IMR-90 (cell line): ENCODE measurements at regions not wholly inside any gene's neighbourhood (a gene's known extent, or its start where the extent isn't known, plus 50 kb on each side); places are given as distances from the start of the nearest gene placed in this dataset.

Experiments
- ATAC-seq: fragments of 200-7000 bp; cut with Tn5 transposase; 2 replicates; pipeline ENCODE4 v1.9.1; 2020; ENCODE audit warnings: low read depth, mild to moderate bottlenecking, moderate library complexity
- BruUV-seq: library from RNA; stranded (reverse); fragments of 400-500 nt; replicated peaks from 2 replicates; lab custom pipeline; 2021; lab: Mats Ljungman, UMichigan
- CTCF ChIA-PET: fragments of 300-600 bp; formaldehyde crosslinking; extraction: SDS; loops from one replicate; lab custom pipeline; 2021; ENCODE audit warnings: antibody characterized with exemption; lab: Yijun Ruan, JAX
- POLR2A ChIA-PET: fragments of 300-600 bp; sonication (Branson Sonifier 250); formaldehyde crosslinking; loops from one replicate; lab custom pipeline; 2022; ENCODE audit warnings: antibody characterized with exemption; ENCODE audit not compliant: unreplicated experiment; lab: Charles Lee
- DNase-seq: peaks from one replicate; pipeline ENCODE4 v3.0.0; 2013
- H2AFZ ChIP-seq: replicated peaks from 2 replicates; pipeline ENCODE3; 2013; ENCODE audit warnings: low read length, mild to moderate bottlenecking; ENCODE audit not compliant: poor library complexity
- H2AK5ac ChIP-seq: 2 replicates; pipeline ENCODE4 v1.6.1; 2013; ENCODE audit warnings: low read depth, low read length, inconsistent platforms
- H2AK9ac ChIP-seq: replicated peaks from 2 replicates; pipeline ENCODE3; 2013; ENCODE audit warnings: mild to moderate bottlenecking, low read depth, low read length, moderate library complexity; ENCODE audit not compliant: poor library complexity
- H2BK120ac ChIP-seq: 2 replicates; pipeline ENCODE4 v1.6.1; 2013; ENCODE audit warnings: low read depth, low read length, inconsistent platforms
- H2BK15ac ChIP-seq: 3 replicates; pipeline ENCODE4 v1.6.1; 2013; ENCODE audit warnings: low read depth, low read length, inconsistent platforms
- H2BK20ac ChIP-seq: 2 replicates; pipeline ENCODE4 v1.6.1; 2013; ENCODE audit warnings: low read depth, mild to moderate bottlenecking, inconsistent platforms, low read length, moderate library complexity
- H2BK5ac ChIP-seq: 2 replicates; pipeline ENCODE4 v1.6.1; 2013; ENCODE audit warnings: mild to moderate bottlenecking, low read depth, low read length, inconsistent platforms; ENCODE audit not compliant: poor library complexity, severe bottlenecking
- H3K14ac ChIP-seq: replicated peaks from 2 replicates; pipeline ENCODE4 v1.6.1; 2013; ENCODE audit warnings: low read depth, low read length, inconsistent platforms
- H3K18ac ChIP-seq: 2 replicates; pipeline ENCODE4 v1.6.1; 2013; ENCODE audit warnings: low read depth, low read length, control low read depth
- H3K23ac ChIP-seq: 2 replicates; pipeline ENCODE4 v1.6.1; 2013; ENCODE audit warnings: low read depth, low read length, inconsistent platforms
- H3K27ac ChIP-seq: 2 replicates; pipeline ENCODE4 v1.5.1; 2013; ENCODE audit warnings: mild to moderate bottlenecking, control low read depth, low read length; ENCODE audit not compliant: insufficient read depth
- H3K27me3 ChIP-seq: 2 replicates; pipeline ENCODE4 v1.6.1; 2013; ENCODE audit warnings: low read length; ENCODE audit not compliant: control insufficient read depth, insufficient read depth
- H3K36me3 ChIP-seq: 2 replicates; pipeline ENCODE4 v1.6.1; 2013; ENCODE audit warnings: low read length, mixed read lengths; ENCODE audit not compliant: control insufficient read depth, insufficient read depth
- H3K4ac ChIP-seq: 2 replicates; pipeline ENCODE4 v1.6.1; 2013; ENCODE audit warnings: low read depth, low read length, inconsistent platforms
- H3K4me1 ChIP-seq: 2 replicates; pipeline ENCODE4 v1.6.1; 2013; ENCODE audit warnings: low read length, mixed read lengths; ENCODE audit not compliant: control insufficient read depth, insufficient read depth
- H3K4me2 ChIP-seq: 2 replicates; pipeline ENCODE4 v1.6.1; 2013; ENCODE audit warnings: low read depth, mild to moderate bottlenecking, control low read depth, low read length, moderate library complexity
- H3K4me3 ChIP-seq: 2 replicates; pipeline ENCODE4 v1.5.1; 2013; ENCODE audit warnings: low read depth, mild to moderate bottlenecking, control low read depth, low read length, moderate library complexity; ENCODE audit not compliant: insufficient read depth
- H3K56ac ChIP-seq: 2 replicates; pipeline ENCODE4 v1.6.1; 2013; ENCODE audit warnings: low read length, inconsistent platforms; ENCODE audit not compliant: insufficient read depth; ENCODE audit errors: extremely low read depth
- H3K79me1 ChIP-seq, 2 experiments: 2 replicates each; pipeline ENCODE4 v1.6.1; 2013; ENCODE audit warnings: low read length in 2 of 2, inconsistent platforms in 1 of 2, low read depth in 1 of 2
- H3K9ac ChIP-seq: 2 replicates; pipeline ENCODE4 v1.6.1; 2013; ENCODE audit warnings: low read depth, low read length, control low read depth
- H3K9me1 ChIP-seq: 2 replicates; pipeline ENCODE4 v1.6.1; 2013; ENCODE audit warnings: low read length, inconsistent platforms; ENCODE audit not compliant: insufficient read depth
- H3K9me3 ChIP-seq: 2 replicates; pipeline ENCODE4 v1.6.1; 2013; ENCODE audit warnings: low read length; ENCODE audit not compliant: control insufficient read depth, insufficient read depth
- H4K20me1 ChIP-seq: 2 replicates; pipeline ENCODE4 v1.6.1; 2013; ENCODE audit warnings: low read length, inconsistent platforms; ENCODE audit not compliant: insufficient read depth
- H4K5ac ChIP-seq: 2 replicates; pipeline ENCODE4 v1.6.1; 2013; ENCODE audit warnings: mild to moderate bottlenecking, low read depth, low read length, control low read depth
- H4K8ac ChIP-seq, 2 experiments: 2 replicates each; pipeline ENCODE4 v1.6.1; 2013; ENCODE audit warnings: low read depth in 2 of 2, low read length in 2 of 2, control low read depth in 1 of 2, inconsistent platforms in 1 of 2
- H4K91ac ChIP-seq: 2 replicates; pipeline ENCODE4 v1.6.1; 2013; ENCODE audit warnings: low read depth, low read length, inconsistent platforms; ENCODE audit not compliant: insufficient read depth
- BHLHE40 ChIP-seq: fragments of 150-350 bp; IDR thresholded peaks from 2 replicates; pipeline ENCODE4 v1.6.1; 2016; ENCODE audit warnings: mild to moderate bottlenecking, low read depth, low read length
- CEBPB ChIP-seq: IDR thresholded peaks from 2 replicates; pipeline ENCODE4 v1.6.1; 2012; ENCODE audit warnings: low read depth, low read length, improper control_type of control experiment
- CHD1 ChIP-seq: IDR thresholded peaks from 2 replicates; pipeline ENCODE4 v1.6.1; 2012; ENCODE audit warnings: low read depth, low read length, improper control_type of control experiment
- FOS ChIP-seq: fragments of 150-350 bp; IDR thresholded peaks from 2 replicates; pipeline ENCODE4 v1.6.1; 2016; ENCODE audit warnings: low read depth, low read length
- MAFK ChIP-seq: IDR thresholded peaks from 2 replicates; pipeline ENCODE4 v1.6.1; 2012; ENCODE audit warnings: low read depth, low read length, improper control_type of control experiment
- MAZ ChIP-seq: IDR thresholded peaks from 2 replicates; pipeline ENCODE4 v1.6.1; 2012; ENCODE audit warnings: low read depth, mild to moderate bottlenecking, low read length, improper control_type of control experiment, moderate library complexity, borderline replicate concordance
- MXI1 ChIP-seq: IDR thresholded peaks from 2 replicates; pipeline ENCODE4 v1.6.1; 2012; ENCODE audit warnings: low read depth, mild to moderate bottlenecking, low read length, moderate library complexity, borderline replicate concordance
- NFE2L2 ChIP-seq: fragments of 150-350 bp; IDR thresholded peaks from 2 replicates; pipeline ENCODE4 v1.6.1; 2016; ENCODE audit warnings: low read depth, mild to moderate bottlenecking, low read length
- POLR2A ChIP-seq: IDR thresholded peaks from 2 replicates; pipeline ENCODE4 v1.6.1; 2012; ENCODE audit warnings: mild to moderate bottlenecking, low read depth, low read length
- RAD21 ChIP-seq: IDR thresholded peaks from 2 replicates; pipeline ENCODE4 v1.6.1; 2012; ENCODE audit warnings: low read length, improper control_type of control experiment
- RCOR1 ChIP-seq: IDR thresholded peaks from 2 replicates; pipeline ENCODE4 v1.6.1; 2012; ENCODE audit warnings: mild to moderate bottlenecking, low read length, improper control_type of control experiment; ENCODE audit not compliant: insufficient replicate concordance
- RFX5 ChIP-seq: IDR thresholded peaks from 2 replicates; pipeline ENCODE4 v1.8.0; 2012; ENCODE audit warnings: low read depth, mild to moderate bottlenecking, low read length, moderate library complexity
- SMC3 ChIP-seq: fragments of 150-350 bp; IDR thresholded peaks from 2 replicates; pipeline ENCODE4 v1.6.1; 2016; ENCODE audit warnings: low read depth, mild to moderate bottlenecking, antibody characterized with exemption, low read length, moderate library complexity
- WGBS, 2 experiments: methylation state at CpG; one replicate each; pipeline versions ENCODE4 v1.1.5 to v1.1.7; 2013; ENCODE audit warnings: missing lambda C conversion rate in 2 of 2; ENCODE audit not compliant: insufficient read length in 1 of 2; ENCODE audit errors: extremely low coverage in 2 of 2; 5-methylcytosine and 5-hydroxymethylcytosine counted together
- dilution Hi-C: fragments of 300-500 bp; cut with HindIII; formaldehyde crosslinking; loops from one replicate; pipeline ENCODE4 v1.14.3; 2018; ENCODE audit warnings: low sequenced_read_pairs; ENCODE audit not compliant: unreplicated experiment
- in situ Hi-C: fragments of 300-500 bp; cut with MboI; formaldehyde crosslinking; loops from 3 replicates; pipeline ENCODE4 v1.14.3; 2019; ENCODE audit warnings: low sequenced_read_pairs, inconsistent platforms, mixed read lengths
- intact Hi-C: fragments of 100-400 bp; cut with micrococcal nuclease; formaldehyde crosslinking; loops from 2 replicates; pipeline ENCODE4 v1.10.0; 2022
- TF ChIP-seq, protein P1 (sequence below): fragments of 150-350 bp; IDR thresholded peaks from 2 replicates; pipeline ENCODE4 v1.6.1; 2017; ENCODE audit warnings: mild to moderate bottlenecking, antibody characterized with exemption, low read length, low read depth
- TF ChIP-seq, protein P2 (sequence below): conservative IDR thresholded peaks from 2 replicates; pipeline ENCODE4 v1.5.1; 2012; ENCODE audit warnings: mild to moderate bottlenecking, low read depth, low read length, improper control_type of control experiment
- TF ChIP-seq, protein P3 (sequence below): fragments of 150-350 bp; IDR thresholded peaks from 2 replicates; pipeline ENCODE4 v1.6.1; 2016; ENCODE audit warnings: low read depth, mild to moderate bottlenecking, low read length, moderate library complexity, borderline replicate concordance

- H3K9ac ChIP-seq: no peak overlapping the region
- H2BK5ac ChIP-seq: peak overlapping the region; percentile 23
- H4K20me1 ChIP-seq: no peaks in the 10 kb centered on the region
- H2AK5ac ChIP-seq: no peak overlapping the region
- peaks cover 19 to 37% of the 10 kb centered on the region in 2 experiments for H3K79me1 ChIP-seq
- no peaks in the 10 kb centered on the region for H3K9me3 ChIP-seq
- in situ Hi-C loops: loop anchor here (5.0 to 25.0 kb wide), 2 partner anchors 126 to 701 kb away; no protein-coding TSS in a partner anchor
- no peak overlapping the region for H2BK15ac ChIP-seq
- peaks cover 11% of the 10 kb centered on the region for H3K4me1 ChIP-seq
- WGBS, 2 experiments: no CpG with 5 or more reads among the region's 4 CpGs
- H4K8ac ChIP-seq: no peak overlapping the region
- no peak overlapping the region for H3K4me3 ChIP-seq
- no peak overlapping the region for H2BK120ac ChIP-seq
- H4K91ac ChIP-seq: no peak overlapping the region
- no peak overlapping the region for H2AK9ac ChIP-seq
- TF ChIP-seq MXI1 (no peak), RFX5 (no peak), CEBPB (no peak), MAFK (no peak), CHD1 (no peak), POLR2A (no peak), NFE2L2 (no peak), FOS (no peak), RCOR1 (no peak), RAD21 (no peak), MAZ (no peak), SMC3 (no peak), BHLHE40 (no peak)
- TF ChIP-seq, protein P1, sequence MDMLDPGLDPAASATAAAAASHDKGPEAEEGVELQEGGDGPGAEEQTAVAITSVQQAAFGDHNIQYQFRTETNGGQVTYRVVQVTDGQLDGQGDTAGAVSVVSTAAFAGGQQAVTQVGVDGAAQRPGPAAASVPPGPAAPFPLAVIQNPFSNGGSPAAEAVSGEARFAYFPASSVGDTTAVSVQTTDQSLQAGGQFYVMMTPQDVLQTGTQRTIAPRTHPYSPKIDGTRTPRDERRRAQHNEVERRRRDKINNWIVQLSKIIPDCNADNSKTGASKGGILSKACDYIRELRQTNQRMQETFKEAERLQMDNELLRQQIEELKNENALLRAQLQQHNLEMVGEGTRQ: no peak
- TF ChIP-seq, protein P2, sequence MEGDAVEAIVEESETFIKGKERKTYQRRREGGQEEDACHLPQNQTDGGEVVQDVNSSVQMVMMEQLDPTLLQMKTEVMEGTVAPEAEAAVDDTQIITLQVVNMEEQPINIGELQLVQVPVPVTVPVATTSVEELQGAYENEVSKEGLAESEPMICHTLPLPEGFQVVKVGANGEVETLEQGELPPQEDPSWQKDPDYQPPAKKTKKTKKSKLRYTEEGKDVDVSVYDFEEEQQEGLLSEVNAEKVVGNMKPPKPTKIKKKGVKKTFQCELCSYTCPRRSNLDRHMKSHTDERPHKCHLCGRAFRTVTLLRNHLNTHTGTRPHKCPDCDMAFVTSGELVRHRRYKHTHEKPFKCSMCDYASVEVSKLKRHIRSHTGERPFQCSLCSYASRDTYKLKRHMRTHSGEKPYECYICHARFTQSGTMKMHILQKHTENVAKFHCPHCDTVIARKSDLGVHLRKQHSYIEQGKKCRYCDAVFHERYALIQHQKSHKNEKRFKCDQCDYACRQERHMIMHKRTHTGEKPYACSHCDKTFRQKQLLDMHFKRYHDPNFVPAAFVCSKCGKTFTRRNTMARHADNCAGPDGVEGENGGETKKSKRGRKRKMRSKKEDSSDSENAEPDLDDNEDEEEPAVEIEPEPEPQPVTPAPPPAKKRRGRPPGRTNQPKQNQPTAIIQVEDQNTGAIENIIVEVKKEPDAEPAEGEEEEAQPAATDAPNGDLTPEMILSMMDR: no peak
- TF ChIP-seq, protein P3, sequence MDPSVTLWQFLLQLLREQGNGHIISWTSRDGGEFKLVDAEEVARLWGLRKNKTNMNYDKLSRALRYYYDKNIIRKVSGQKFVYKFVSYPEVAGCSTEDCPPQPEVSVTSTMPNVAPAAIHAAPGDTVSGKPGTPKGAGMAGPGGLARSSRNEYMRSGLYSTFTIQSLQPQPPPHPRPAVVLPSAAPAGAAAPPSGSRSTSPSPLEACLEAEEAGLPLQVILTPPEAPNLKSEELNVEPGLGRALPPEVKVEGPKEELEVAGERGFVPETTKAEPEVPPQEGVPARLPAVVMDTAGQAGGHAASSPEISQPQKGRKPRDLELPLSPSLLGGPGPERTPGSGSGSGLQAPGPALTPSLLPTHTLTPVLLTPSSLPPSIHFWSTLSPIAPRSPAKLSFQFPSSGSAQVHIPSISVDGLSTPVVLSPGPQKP: no peak
- DNase-seq: no peak
- dilution Hi-C loops: no loop called here
- ATAC-seq: no peak
- intact Hi-C loops: no loop called here
- BruUV-seq: no TSS peak
- CTCF ChIA-PET: interaction anchor here (1.9 kb wide), 1 partner anchor 124 kb away, joined by 7 read pairs; no protein-coding TSS in a partner anchor
- peak overlapping the region; percentile 16; the same call in 1 of the 2 replicates for H3K4me2 ChIP-seq
- H2AFZ ChIP-seq: no peak overlapping the region
- H3K9me1 ChIP-seq: no peaks in the 10 kb centered on the region; the same call in 1 of the 2 replicates
- H3K14ac ChIP-seq: no peak overlapping the region
- no peaks in the 10 kb centered on the region for H3K27me3 ChIP-seq
- H4K5ac ChIP-seq: no peak overlapping the region; the same call in 1 of the 2 replicates
- no peak overlapping the region for H3K23ac ChIP-seq
- H2BK20ac ChIP-seq: no peak overlapping the region
- no peak overlapping the region for H3K4ac ChIP-seq
- no peak overlapping the region for H3K56ac ChIP-seq
- H3K18ac ChIP-seq: no peak overlapping the region
- H3K36me3 ChIP-seq: 0 out of 2 replicates have a peak, but pooled peaks cover 3% of the 10 kb centered on the region
- POLR2A ChIA-PET: no interaction called here
- no peak overlapping the region for H3K27ac ChIP-seq
Observed at GRCh38 chr6:71386215-71386614, 97.6 kb downstream of the OGFRL1 start.
